GM19372 (cell line): ENCODE measurements at regions not wholly inside any gene's neighbourhood (a gene's known extent, or its start where the extent isn't known, plus 50 kb on each side); places are given as distances from the start of the nearest gene placed in this dataset.

ENCODE experiments used
- ATAC-seq: cut with Tn5 transposase; IDR thresholded peaks from one replicate; pipeline ENCODE4 v1.9.1; 2021; ENCODE audit warnings: mild to moderate bottlenecking, low read depth, moderate library complexity; ENCODE audit not compliant: unreplicated experiment

- ATAC-seq: no peak
Observed at GRCh38 chr16:66290431-66290830, 76.1 kb upstream of the CDH5 start.

- ATAC-seq: no peak
Observed at GRCh38 chr16:66289986-66290385, 76.5 kb upstream of the CDH5 start.

DNA sequence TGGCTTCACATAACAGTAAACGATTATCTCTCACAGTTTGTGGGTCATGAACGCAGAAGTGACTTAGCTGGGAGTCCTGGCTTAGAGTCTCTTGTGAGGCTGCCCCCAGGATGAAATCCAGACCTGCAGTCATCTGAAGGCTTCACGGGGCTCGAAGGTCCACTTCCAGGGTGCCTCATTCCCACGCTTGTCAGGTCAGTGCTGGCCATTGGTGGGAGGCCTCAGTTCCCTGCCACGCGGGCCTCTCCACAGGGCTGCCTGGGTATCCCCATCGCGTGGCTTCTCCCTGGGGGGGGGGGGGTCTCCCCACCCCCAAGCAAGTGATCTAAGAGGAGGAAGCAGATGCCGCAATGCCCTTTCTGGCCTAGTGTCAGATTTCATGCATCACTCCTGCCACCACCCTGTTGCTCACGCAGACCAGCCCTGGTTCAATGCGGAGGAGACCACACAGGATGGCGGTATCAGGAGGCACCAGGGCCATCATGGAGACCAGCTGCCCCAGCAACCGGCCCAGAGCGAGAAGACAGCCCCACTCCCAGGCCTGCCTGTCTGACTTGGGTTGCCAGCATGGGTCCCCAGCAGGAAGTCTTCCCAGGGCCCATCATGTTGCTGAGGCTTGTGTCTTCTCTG, 77.3 kb upstream of the CDH5 start:
- no peak for ATAC-seq

GRCh38 chr16:66287926-66288325, 78.6 kb upstream of the CDH5 start:
- ATAC-seq: no peak

DNA sequence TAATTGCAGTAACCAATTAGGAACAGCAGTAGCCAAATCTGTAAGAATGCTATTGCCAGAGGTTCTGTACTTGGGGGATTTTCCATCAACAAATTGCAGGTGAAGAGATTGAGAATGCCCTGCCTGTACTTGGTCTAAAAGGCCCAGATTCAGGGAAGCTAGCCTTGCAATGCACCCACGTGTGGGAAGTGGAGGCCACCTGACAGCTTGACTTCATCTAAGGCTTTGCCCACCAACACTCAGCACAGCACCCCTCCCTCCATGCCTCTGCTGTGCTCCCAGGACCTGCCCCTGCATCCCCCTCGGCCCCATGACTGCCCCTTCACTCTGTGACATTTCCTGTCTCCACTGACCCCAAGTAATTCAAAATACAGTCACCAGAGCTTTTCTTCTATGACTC, 79.1 kb upstream of the CDH5 start:
- ATAC-seq: no peak

DNA sequence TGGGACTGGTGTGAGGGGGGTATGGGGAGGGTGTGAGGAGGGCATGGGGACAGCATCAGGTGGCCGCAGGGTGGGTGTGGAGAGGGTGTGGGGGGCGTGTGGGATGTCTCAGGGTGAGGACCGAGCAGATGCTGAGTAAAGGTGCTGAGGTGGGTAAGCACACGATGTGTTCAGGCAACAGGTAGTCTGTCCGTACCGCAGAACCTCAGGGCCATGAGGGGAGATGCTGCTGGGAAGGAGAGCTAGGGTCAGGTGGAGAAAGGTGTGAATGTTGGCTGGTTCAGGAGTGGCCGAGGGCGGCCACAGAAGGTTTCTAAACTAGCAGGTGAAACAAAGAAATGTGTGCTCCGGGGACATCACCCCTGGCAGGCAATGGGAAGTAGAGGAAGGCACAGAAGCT, 80.0 kb upstream of the CDH5 start:
- no peak for ATAC-seq

DNA sequence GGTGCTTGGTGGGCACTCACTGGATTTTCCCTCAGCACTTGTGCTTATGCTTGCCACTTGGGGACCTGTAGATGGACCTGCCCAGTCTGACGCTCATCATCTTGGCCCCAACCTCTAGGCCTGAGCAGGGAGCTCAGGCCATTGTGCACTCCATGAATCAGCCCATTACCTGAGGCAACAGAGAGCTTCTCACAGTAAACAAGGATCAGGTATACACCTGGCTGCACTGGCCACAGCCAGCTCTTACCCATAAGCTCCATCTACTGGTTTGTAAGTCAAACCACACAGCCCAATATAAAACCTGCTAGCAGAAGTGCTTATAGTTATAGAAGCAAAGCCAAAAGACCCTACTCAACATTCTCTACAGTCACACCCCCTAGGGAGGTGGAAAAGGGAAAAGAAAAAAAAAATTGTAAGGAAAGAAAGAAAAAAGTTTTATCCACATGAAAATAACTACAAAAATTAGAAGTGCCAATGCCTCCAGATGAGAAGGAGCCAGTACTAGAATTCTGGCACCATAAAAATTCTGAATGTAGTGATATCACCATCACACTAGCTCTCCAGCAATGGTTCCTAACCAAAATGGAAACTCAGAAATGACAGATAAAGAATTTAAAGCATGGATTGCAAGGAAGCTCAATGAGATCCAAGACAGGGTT, 87.8 kb upstream of the CDH5 start:
- ATAC-seq: no peak

- ATAC-seq: no peak
Observed at GRCh38 chr16:66278111-66278531, 88.4 kb upstream of the CDH5 start.

- no peak for ATAC-seq
Observed at GRCh38 chr16:66277311-66278070, 89.0 kb upstream of the CDH5 start.

DNA sequence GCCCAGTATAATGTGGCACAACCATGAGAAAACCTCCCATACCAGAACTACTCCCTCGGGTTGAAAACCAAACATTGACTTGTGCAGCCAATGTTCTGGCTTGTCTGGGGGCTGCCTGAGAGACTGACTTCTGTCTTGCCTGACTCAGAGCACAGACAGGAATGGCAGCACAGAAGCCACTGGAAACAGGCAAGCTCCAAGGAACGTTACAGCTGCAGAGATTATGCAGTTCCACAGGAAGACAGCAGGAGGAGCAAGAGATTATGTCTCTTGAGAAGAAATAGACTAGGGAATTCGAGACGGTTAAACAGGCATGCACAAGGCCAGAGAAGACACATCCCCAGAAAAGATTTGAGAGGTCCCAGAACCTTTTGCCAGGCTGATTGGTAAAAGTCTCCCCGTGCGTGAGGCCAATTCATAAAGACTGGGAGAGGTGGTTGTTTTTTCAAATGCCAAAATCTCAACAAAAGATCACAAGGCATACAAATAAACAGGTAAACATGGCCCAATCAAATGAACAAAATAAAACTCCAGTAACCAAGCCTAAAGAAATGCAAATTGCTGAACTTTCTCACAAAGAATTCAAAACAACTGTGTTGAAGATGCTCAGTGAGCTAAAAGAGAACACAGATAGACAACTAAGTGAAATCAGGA, 90.6 kb upstream of the CDH5 start:
- no peak for ATAC-seq

GRCh38 chr16:66274335-66275110, 92.0 kb upstream of the CDH5 start:
- no peak for ATAC-seq

DNA sequence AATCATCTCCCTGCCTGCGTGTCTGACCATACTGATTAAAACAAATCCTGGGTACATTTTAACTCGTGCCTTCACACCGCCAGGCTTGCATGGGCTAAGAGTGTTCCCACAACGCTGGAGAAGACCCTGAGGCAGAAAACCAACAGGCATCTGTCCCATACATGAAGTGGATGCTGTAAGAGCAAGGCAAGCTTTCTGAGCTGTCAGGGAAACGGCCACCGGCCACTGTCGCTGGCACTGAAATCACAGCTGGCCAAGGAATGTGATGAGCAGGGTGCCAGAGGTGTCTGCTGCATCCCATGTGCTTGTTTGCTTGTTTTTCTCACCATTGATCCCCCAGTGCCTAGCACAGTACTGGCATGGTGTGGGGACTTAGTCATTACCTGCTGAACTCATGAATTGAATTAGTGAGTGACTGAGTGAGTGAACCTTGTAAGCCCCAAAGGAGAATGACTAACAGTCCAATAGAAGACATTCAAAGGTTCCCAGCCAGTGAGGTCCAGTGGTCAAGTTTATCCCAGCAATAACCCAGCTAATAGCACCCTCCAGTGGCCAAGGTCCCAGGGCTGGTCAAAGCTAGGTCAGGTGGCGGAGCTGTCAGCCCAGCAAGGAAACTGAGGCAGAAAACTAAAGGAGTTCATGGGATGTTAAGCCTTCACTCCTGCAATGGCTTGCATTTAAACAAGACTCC, 92.7 kb upstream of the CDH5 start:
- no peak for ATAC-seq

DNA sequence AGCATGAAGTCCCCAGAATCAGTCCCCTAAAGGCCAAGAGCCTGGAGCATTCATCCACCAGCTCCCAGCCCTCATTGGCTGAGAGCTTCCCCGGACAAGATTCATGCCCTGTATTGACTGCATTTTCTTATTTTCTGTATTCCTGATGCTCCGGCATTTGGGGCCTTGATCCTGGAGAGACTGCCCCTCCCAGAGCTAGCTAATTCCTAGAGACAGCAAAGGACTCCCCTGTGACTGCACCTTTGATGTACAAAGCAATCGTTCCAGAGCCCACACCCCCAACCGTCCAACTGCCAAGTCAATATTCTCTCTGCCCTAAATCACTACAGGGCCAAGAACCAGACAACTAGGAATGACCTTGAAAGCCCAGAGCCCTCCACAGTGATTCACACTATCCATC, 93.4 kb upstream of the CDH5 start:
- ATAC-seq: no peak

GRCh38 chr16:66272461-66272860, 94.0 kb upstream of the CDH5 start:
- no peak for ATAC-seq

- no peak for ATAC-seq
Observed at GRCh38 chr16:66271074-66272060, 95.1 kb upstream of the CDH5 start.

DNA sequence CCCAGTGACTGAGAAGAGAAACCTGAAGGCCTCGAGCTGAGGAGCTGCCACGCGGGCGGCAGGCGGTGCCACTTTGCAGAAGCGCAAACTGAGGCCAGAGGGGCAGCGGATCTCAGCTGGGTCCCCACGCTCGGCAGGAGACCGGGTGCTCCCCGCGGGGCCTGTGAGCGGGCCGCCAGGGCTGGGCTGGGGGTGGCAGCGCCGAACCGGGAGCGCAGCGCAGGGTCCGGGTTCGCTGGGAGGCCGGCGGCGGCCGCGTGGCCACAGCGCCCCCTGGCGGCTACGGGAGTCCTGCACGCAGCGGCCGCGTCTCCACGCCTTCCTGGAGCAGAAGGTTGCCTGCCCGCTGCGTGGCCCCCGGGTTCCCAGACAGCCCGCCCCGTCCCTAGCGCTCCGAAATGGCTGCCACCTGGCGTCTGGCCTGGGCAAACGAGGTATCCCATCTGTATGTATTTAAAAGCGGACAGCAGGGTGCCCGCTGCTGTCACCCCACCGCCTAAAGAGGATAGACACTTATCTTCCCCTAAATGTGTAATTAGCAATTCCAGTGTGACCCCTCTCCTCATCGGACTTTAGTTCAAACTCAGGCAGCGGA, 96.1 kb upstream of the CDH5 start:
- peak; percentile 66 for ATAC-seq

DNA sequence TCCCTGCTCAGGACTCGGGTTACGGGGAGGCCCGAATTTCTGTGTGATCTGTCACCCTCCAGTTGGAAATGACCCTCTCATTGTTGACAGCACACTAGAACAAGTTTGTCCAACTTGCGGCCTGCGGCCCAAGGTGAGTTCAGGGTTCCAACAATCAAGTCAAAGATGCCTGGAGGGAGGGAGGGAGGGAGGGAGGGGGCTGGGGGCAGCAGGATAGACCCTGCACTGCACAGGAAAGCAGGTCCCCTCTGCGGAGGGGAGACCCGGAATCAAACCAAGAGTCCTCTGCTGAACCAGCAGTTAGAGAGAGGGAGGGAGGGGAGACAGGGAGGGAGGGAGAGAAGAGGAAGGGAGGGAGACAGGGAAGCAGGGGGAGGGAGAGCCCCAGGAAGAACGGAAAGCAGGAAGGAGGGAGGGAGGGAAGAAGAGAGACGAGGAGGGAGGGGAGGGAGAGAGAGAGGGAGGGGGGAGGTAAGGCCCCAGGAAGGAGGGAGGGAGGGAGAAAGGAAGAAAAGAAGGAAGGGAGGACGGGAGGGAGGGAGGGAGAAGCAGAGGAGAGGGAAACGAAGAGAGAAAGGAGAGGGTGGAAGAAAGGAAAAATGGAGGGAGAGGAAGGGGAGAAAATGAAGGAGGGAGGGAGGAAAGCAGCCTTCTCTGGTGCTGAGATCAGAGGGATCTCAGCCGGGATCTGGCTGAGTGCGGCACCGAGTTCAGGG, 96.7 kb upstream of the CDH5 start:
- no peak for ATAC-seq
